ENCODE measurements at regions not wholly inside any gene's neighbourhood (a gene's known extent, or its start where the extent isn't known, plus 50 kb on each side); places are given as distances from the start of the nearest gene placed in this dataset.

DNA sequence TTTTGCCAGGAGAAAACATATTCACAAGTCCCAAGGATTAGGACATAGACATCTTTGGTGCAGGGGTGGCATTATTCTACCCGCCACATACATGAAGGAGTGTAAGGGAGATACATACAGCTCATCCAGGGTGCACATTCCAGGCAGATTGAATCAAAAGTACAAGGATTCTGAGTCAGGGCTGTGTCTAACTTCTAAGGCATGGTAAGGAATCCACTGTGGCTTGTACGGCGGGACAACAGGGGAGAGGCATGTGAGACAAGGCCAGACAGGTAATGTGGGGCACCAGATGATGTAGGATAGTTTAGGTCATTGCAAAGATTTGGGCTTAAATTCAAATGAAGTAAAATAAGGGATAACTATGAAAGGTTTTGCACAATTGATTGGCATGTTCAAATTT is 780.9 kb downstream of the C6orf118 start:
- no peaks in the 10 kb centered on the region for H3K27me3 ChIP-seq
- no peak overlapping the region for H3K4me3 ChIP-seq
- DNase-seq (no peak), ATAC-seq (no peak)
- in situ Hi-C loops (cut with MboI; ENCODE audit: low sequenced_read_pairs in 4 of 4) = no loop called here
- TF ChIP-seq, protein P1, sequence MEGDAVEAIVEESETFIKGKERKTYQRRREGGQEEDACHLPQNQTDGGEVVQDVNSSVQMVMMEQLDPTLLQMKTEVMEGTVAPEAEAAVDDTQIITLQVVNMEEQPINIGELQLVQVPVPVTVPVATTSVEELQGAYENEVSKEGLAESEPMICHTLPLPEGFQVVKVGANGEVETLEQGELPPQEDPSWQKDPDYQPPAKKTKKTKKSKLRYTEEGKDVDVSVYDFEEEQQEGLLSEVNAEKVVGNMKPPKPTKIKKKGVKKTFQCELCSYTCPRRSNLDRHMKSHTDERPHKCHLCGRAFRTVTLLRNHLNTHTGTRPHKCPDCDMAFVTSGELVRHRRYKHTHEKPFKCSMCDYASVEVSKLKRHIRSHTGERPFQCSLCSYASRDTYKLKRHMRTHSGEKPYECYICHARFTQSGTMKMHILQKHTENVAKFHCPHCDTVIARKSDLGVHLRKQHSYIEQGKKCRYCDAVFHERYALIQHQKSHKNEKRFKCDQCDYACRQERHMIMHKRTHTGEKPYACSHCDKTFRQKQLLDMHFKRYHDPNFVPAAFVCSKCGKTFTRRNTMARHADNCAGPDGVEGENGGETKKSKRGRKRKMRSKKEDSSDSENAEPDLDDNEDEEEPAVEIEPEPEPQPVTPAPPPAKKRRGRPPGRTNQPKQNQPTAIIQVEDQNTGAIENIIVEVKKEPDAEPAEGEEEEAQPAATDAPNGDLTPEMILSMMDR (IDR thresholded peaks at IDR 0.05 in 4 of 5, conservative IDR thresholded peaks at IDR 0.05 in 1 of 5) = no peak
- TF ChIP-seq POLR2A (IDR thresholded peaks at IDR 0.05) = no peak
- intact Hi-C loops (cut with DNase I; ENCODE audit: low total_unique reads) = no loop called here
- no peaks in the 10 kb centered on the region for H3K36me3 ChIP-seq
- no peak overlapping the region for H3K27ac ChIP-seq
- H3K9me3 ChIP-seq = no peaks in the 10 kb centered on the region
- H3K4me1 ChIP-seq = no peaks in the 10 kb centered on the region

DNA sequence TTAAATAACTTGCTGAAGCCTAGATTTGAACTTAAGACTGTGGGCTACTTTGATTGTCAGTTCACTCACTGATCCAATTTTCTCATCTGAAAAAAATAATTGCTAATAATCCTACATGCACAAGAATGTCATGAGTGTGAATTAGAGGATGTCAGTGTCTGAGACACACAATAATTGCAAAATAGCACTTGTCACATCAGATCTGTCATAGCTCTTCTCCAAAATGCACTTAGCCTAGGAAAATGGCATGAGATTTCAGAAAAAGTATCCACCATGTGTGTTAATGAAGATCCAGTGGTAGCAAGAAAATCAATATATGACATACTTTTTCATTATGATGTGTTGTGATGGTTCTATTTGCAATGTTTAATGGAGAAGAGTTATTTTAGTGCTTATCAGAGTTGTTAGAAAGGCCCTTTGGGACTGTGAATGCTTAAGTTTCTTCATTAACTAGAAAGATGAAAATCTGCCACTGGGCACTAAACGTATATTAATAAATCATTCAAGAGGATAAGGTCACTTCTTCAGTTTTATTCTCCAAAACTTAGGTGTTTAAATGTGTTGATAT is 786.2 kb downstream of the C6orf118 start:
- Histone ChIP-seq H3K4me1 (no peaks in the 10 kb centered on the region), H3K36me3 (no peaks in the 10 kb centered on the region), H3K27me3 (no peaks in the 10 kb centered on the region), H3K4me3 (no peak overlapping the region), H3K9me3 (no peaks in the 10 kb centered on the region), H3K27ac (no peak overlapping the region)
- ATAC-seq = no peak
- DNase-seq = no peak
- no peak for TF ChIP-seq POLR2A (IDR thresholded peaks at IDR 0.05)
- TF ChIP-seq, protein P1 (IDR thresholded peaks at IDR 0.05 in 4 of 5, conservative IDR thresholded peaks at IDR 0.05 in 1 of 5) = no peak
- intact Hi-C loops (cut with DNase I; ENCODE audit: low total_unique reads) = no loop called here
- in situ Hi-C loops (cut with MboI; ENCODE audit: low sequenced_read_pairs in 4 of 4) = no loop called here

DNA sequence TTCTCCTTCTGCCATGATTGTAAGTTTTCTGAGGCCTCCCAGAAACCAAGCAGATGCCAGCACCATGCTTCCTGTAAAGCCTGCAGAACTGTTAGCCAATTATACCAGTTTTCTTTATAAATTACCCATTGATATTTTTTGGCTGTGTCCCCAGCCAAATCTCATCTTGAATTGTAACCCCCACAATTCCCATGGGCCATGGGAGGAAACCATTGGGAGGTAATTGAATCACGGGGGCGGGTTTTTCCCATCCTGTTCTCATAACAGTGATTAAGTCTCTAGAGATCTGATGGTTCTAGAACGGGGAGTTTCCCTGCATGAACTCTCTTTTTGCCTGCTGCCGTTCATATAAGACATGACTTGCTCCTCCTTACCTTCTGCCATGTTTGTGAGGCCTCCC is 788.5 kb downstream of the C6orf118 start:
- H3K4me1 ChIP-seq = no peaks in the 10 kb centered on the region
- DNase-seq (no peak), ATAC-seq (no peak)
- H3K9me3 ChIP-seq = no peaks in the 10 kb centered on the region
- no peak overlapping the region for H3K27ac ChIP-seq
- TF ChIP-seq, protein P1 (IDR thresholded peaks at IDR 0.05 in 4 of 5, conservative IDR thresholded peaks at IDR 0.05 in 1 of 5) = no peak
- no peak for TF ChIP-seq POLR2A (IDR thresholded peaks at IDR 0.05)
- intact Hi-C loops (cut with DNase I; ENCODE audit: low total_unique reads) (no loop called here), in situ Hi-C loops (cut with MboI; ENCODE audit: low sequenced_read_pairs in 4 of 4) (no loop called here)
- no peaks in the 10 kb centered on the region for H3K36me3 ChIP-seq
- no peak overlapping the region for H3K4me3 ChIP-seq
- no peaks in the 10 kb centered on the region for H3K27me3 ChIP-seq

DNA sequence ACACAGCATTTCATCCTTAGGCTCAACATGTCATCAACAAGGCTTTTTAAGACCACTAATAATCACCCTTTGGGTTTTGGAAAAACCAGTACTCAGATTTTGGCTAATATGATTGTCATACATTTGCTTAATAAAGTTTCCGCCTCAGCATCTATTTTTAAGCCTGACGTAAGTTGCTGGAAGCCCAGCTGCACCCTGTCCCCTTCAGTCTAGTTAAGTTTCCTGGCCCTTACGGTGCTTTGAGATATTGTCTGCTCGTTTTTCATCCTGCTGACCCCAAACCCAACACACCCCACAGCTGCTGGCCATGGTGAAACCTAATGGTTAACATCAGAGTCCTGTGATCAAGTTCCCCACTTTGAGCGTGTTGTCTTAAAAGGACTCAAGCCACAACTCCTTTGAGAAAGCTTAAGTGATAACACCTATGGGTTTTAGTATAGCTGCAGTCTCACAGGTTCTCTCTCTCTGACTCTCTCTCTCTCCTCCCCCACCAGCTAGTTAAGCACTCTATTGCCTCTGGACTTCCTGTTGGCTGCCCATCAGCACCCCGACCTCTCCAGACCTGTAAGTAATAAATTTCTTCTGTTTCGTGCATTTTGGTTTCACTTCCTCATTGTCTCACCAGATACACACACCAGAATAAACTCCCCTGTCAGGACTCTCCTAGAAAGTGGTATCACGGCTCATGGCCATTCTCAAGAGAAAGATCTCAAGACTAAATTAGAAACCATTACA is 802.0 kb downstream of the C6orf118 start:
- in situ Hi-C loops (cut with MboI; ENCODE audit: low sequenced_read_pairs in 4 of 4) (no loop called here), intact Hi-C loops (cut with DNase I; ENCODE audit: low total_unique reads) (no loop called here)
- Histone ChIP-seq H3K36me3 (no peaks in the 10 kb centered on the region), H3K27ac (peak overlapping the region in 3 of 4 donors; percentile 31 to 66 (median 53)), H3K4me1 (no peaks in the 10 kb centered on the region), H3K4me3 (peak overlapping the region; percentile 6 to 40 (median 36)), H3K27me3 (no peaks in the 10 kb centered on the region), H3K9me3 (no peaks in the 10 kb centered on the region)
- DNase-seq (no peak), ATAC-seq (peak in 1 of 2 donors; percentile 16)
- TF ChIP-seq, protein P1 (IDR thresholded peaks at IDR 0.05 in 4 of 5, conservative IDR thresholded peaks at IDR 0.05 in 1 of 5) = no peak
- TF ChIP-seq POLR2A (IDR thresholded peaks at IDR 0.05) = no peak

Measured in gastrocnemius medialis (tissue), 4 donors.